ENCODE measurements at regions not wholly inside any gene's neighbourhood (a gene's known extent, or its start where the extent isn't known, plus 50 kb on each side); places are given as distances from the start of the nearest gene placed in this dataset.

DNA sequence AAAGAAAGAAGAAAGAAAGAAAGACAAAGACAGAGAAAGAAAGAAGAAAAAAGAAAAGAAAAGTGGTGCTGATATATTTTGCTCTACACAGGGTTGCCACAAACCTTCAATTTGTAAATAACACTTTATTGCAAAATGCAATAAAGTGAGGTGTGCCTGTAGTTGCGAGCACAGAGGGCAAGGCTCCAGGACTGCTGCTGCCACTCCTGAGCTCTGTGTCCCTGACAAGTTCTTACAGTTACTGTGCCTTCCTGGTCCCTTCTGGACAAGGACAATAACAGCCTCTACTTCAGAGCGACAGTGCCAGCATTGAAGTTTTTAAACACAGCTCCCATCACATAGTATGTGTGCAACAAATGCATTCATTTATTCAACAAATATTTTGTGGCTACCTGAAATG lies 148.1 kb downstream of the AXIN2 start:
- TF ChIP-seq CTCF (IDR thresholded peaks at IDR 0.05; ENCODE audit: borderline replicate concordance, extremely low read depth, low read length, poor library complexity, severe bottlenecking) (no peak), EZH2 (IDR thresholded peaks at IDR 0.05; ENCODE audit: borderline replicate concordance, low read depth, low read length, severe bottlenecking) (no peak)

All from DND-41 (cell line).